Activated naive CD8-positive, alpha-beta T cell treated with anti-CD3 and anti-CD28 coated beads, Interleukin-2, amount 50 U/mL, for 24 hours (primary cell): ENCODE measurements at regions not wholly inside any gene's neighbourhood (a gene's known extent, or its start where the extent isn't known, plus 50 kb on each side); places are given as distances from the start of the nearest gene placed in this dataset.

ENCODE experiments used
- ATAC-seq: fragments of 150-1000 bp; cut with Tn5 transposase; one replicate; pipeline ENCODE4 v1.10.0; 2021
- DNase-seq: peaks from one replicate; pipeline ENCODE4 v3.0.0; 2021
- H3K27ac Mint-ChIP-seq: one replicate; pipeline ENCODE4 v1.8.0; 2021; ENCODE audit warnings: mild to moderate bottlenecking, mixed read lengths
- H3K27me3 Mint-ChIP-seq: one replicate; pipeline ENCODE4 v1.8.0; 2021; ENCODE audit warnings: mixed read lengths
- H3K36me3 Mint-ChIP-seq: one replicate; pipeline ENCODE4 v1.8.0; 2021; ENCODE audit warnings: low read depth, mixed read lengths
- H3K4me1 Mint-ChIP-seq: one replicate; pipeline ENCODE4 v1.8.0; 2021; ENCODE audit warnings: mixed read lengths
- H3K4me3 Mint-ChIP-seq: one replicate; pipeline ENCODE4 v1.8.0; 2021; ENCODE audit warnings: mild to moderate bottlenecking, moderate library complexity, mixed read lengths
- H3K9me3 Mint-ChIP-seq: one replicate; pipeline ENCODE4 v1.8.0; 2021; ENCODE audit warnings: mixed read lengths

- Mint-ChIP-seq H3K9me3 (no peaks in the 10 kb centered on the region), H3K36me3 (no peaks in the 10 kb centered on the region), H3K27ac (no peak overlapping the region), H3K4me3 (no peak overlapping the region), H3K27me3 (no peaks in the 10 kb centered on the region), H3K4me1 (no peaks in the 10 kb centered on the region)
- ATAC-seq (no peak), DNase-seq (no peak)
Measured at GRCh38 chr4:132266374-132266773, 882.7 kb upstream of the PCDH10 start.

DNA sequence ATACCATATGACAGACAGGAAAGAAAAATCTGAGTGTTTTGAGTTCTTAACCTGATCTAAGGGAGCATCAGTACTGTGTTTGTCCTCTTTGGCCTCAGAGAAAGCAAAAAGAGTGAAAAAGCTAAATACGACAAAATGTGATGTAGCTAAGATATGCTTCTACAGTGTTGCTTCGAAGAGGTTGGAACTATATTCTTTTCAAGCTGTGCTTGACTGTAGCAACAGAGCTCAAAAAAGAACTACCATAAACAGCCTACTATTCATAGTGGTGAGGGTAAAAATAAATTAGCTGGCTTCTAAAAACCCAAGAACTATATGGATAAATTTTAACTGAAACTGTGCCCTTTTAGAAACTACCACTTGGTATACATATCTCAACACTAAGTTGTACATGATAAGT lies 881.8 kb upstream of the PCDH10 start:
- Mint-ChIP-seq H3K27ac (no peak overlapping the region), H3K27me3 (no peaks in the 10 kb centered on the region), H3K4me1 (no peaks in the 10 kb centered on the region), H3K9me3 (no peaks in the 10 kb centered on the region), H3K4me3 (no peak overlapping the region), H3K36me3 (no peaks in the 10 kb centered on the region)
- DNase-seq, result no peak
- ATAC-seq, result no peak

DNA sequence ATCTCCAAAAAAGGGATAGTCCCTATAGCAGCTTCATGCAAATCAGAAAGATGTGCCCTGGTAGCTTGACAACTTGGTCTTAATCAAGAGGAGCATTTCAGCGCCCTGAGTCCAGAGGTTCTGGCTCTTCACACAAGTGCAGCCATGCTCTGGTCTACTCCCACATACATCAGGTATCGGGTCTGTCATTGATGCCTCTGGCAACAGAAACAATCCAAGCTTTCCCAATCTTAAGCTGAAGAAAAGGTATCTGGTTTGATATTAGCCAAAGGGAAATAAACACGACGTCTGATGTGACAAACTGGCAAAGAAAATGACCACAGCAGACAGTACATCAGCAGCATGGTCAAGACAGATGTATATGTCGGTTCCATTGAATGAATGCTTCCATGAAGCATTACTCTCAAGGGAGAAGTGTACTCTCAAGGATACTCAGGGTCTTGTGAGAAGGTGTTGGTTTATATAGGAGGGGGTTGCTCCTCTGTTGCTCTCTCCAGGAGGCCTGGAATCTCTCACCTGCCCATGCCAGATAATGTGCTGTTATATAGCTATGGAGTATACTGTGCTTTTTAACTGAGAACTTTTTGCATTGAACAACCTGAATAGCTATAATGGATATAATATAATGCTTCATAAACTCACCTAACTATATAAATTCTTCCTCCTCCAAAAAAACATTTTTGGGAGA lies 879.6 kb upstream of the PCDH10 start:
- no peaks in the 10 kb centered on the region for H3K27me3 Mint-ChIP-seq

GRCh38 chr4:132275583-132276121 lies 873.4 kb upstream of the PCDH10 start:
- no peaks in the 10 kb centered on the region for H3K27me3 Mint-ChIP-seq

More for the DNA sequence above, 879.6 kb upstream of the PCDH10 start:
- H3K27ac Mint-ChIP-seq, result no peak overlapping the region
- no peak for ATAC-seq
- no peak for DNase-seq
- H3K4me1 Mint-ChIP-seq, result no peaks in the 10 kb centered on the region
- no peaks in the 10 kb centered on the region for H3K36me3 Mint-ChIP-seq
- H3K9me3 Mint-ChIP-seq, result peaks cover 3% of the 10 kb centered on the region
- H3K4me3 Mint-ChIP-seq, result no peak overlapping the region

GRCh38 chr4:132276185-132276584 lies 872.9 kb upstream of the PCDH10 start:
- DNase-seq (no peak), ATAC-seq (no peak)
- Mint-ChIP-seq H3K9me3 (peaks cover 11% of the 10 kb centered on the region), H3K27me3 (no peaks in the 10 kb centered on the region), H3K4me3 (no peak overlapping the region), H3K36me3 (no peaks in the 10 kb centered on the region), H3K4me1 (no peaks in the 10 kb centered on the region), H3K27ac (no peak overlapping the region)

More at GRCh38 chr4:132275583-132276121, 873.4 kb upstream of the PCDH10 start:
- DNase-seq (no peak), ATAC-seq (no peak)
- peaks cover 11% of the 10 kb centered on the region for H3K9me3 Mint-ChIP-seq
- H3K4me1 Mint-ChIP-seq, result no peaks in the 10 kb centered on the region
- no peak overlapping the region for H3K4me3 Mint-ChIP-seq
- H3K27ac Mint-ChIP-seq, result no peak overlapping the region
- no peaks in the 10 kb centered on the region for H3K36me3 Mint-ChIP-seq

- H3K4me3 Mint-ChIP-seq, result no peak overlapping the region
- H3K9me3 Mint-ChIP-seq, result peaks cover 11% of the 10 kb centered on the region
- no peaks in the 10 kb centered on the region for H3K4me1 Mint-ChIP-seq
- H3K27ac Mint-ChIP-seq, result no peak overlapping the region
- no peaks in the 10 kb centered on the region for H3K27me3 Mint-ChIP-seq
- DNase-seq, result no peak
- H3K36me3 Mint-ChIP-seq, result no peaks in the 10 kb centered on the region
- no peak for ATAC-seq
Measured at GRCh38 chr4:132276989-132277388, 872.1 kb upstream of the PCDH10 start.

- no peak overlapping the region for H3K27ac Mint-ChIP-seq
- H3K9me3 Mint-ChIP-seq, result peaks cover 12% of the 10 kb centered on the region
- no peaks in the 10 kb centered on the region for H3K36me3 Mint-ChIP-seq
- H3K4me1 Mint-ChIP-seq, result no peaks in the 10 kb centered on the region
- H3K27me3 Mint-ChIP-seq, result no peaks in the 10 kb centered on the region
- no peak overlapping the region for H3K4me3 Mint-ChIP-seq
- ATAC-seq, result no peak
- DNase-seq, result no peak
Measured at GRCh38 chr4:132281733-132282132, 867.4 kb upstream of the PCDH10 start.

- ATAC-seq (no peak), DNase-seq (no peak)
- Mint-ChIP-seq H3K9me3 (peaks cover 12% of the 10 kb centered on the region), H3K27me3 (no peaks in the 10 kb centered on the region), H3K27ac (no peak overlapping the region), H3K4me3 (no peak overlapping the region), H3K36me3 (no peaks in the 10 kb centered on the region), H3K4me1 (no peaks in the 10 kb centered on the region)
Measured at GRCh38 chr4:132284910-132285426, 864.1 kb upstream of the PCDH10 start.

GRCh38 chr4:132297346-132297745 lies 851.7 kb upstream of the PCDH10 start:
- H3K36me3 Mint-ChIP-seq, result no peaks in the 10 kb centered on the region
- H3K27ac Mint-ChIP-seq, result no peak overlapping the region
- peaks cover 3% of the 10 kb centered on the region for H3K9me3 Mint-ChIP-seq
- no peaks in the 10 kb centered on the region for H3K27me3 Mint-ChIP-seq
- no peak overlapping the region for H3K4me3 Mint-ChIP-seq
- ATAC-seq (no peak), DNase-seq (no peak)
- no peaks in the 10 kb centered on the region for H3K4me1 Mint-ChIP-seq

DNA sequence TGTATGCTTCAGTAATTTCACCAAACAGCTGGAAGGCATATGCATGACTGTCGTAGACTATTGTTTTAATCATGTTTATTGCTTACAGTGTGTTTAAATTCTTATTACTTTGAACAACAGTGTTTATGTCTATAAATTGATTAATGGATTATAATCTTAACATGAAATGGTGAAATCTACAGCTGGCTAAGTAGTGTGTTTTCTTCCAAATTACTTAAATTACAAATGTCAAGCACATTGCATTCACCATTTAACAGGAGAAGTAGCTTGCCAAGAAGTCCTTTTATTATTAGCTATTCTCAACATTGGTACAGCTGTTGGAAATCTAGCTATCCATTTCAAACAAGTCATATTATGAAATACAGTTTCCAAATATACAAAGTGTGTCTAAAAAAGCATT lies 849.3 kb upstream of the PCDH10 start:
- Mint-ChIP-seq H3K27ac (no peak overlapping the region), H3K27me3 (no peaks in the 10 kb centered on the region), H3K4me3 (no peak overlapping the region), H3K9me3 (peaks cover 3% of the 10 kb centered on the region), H3K4me1 (no peaks in the 10 kb centered on the region), H3K36me3 (no peaks in the 10 kb centered on the region)
- ATAC-seq (no peak), DNase-seq (no peak)

DNA sequence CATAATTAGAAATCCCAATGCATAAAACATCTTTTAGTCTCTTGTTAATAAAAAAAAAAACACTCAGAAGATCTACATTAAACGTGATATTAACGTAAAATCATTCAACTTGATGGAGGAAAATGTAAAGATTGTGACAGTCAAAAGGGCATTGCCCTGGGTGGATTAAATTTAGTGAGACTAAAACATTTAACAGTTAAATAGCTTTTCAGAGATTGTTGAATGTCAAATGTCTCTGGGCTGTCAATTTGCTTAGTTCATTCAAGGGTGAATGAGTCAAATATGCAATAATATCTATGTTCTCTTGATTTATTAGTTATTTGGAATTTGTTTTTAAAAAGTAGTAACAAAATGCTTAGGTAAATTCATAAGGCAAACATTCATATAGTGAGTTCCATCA lies 836.6 kb upstream of the PCDH10 start:
- H3K4me3 Mint-ChIP-seq, result no peak overlapping the region
- no peaks in the 10 kb centered on the region for H3K27me3 Mint-ChIP-seq

GRCh38 chr4:132313852-132314251 lies 835.2 kb upstream of the PCDH10 start:
- no peaks in the 10 kb centered on the region for H3K27me3 Mint-ChIP-seq
- no peaks in the 10 kb centered on the region for H3K9me3 Mint-ChIP-seq
- H3K4me3 Mint-ChIP-seq, result no peak overlapping the region
- H3K4me1 Mint-ChIP-seq, result no peaks in the 10 kb centered on the region
- H3K27ac Mint-ChIP-seq, result no peak overlapping the region
- ATAC-seq (no peak), DNase-seq (no peak)
- no peaks in the 10 kb centered on the region for H3K36me3 Mint-ChIP-seq

More for the DNA sequence above, 836.6 kb upstream of the PCDH10 start:
- no peak overlapping the region for H3K27ac Mint-ChIP-seq
- H3K36me3 Mint-ChIP-seq, result no peaks in the 10 kb centered on the region
- no peaks in the 10 kb centered on the region for H3K4me1 Mint-ChIP-seq
- DNase-seq (no peak), ATAC-seq (no peak)
- no peaks in the 10 kb centered on the region for H3K9me3 Mint-ChIP-seq

DNA sequence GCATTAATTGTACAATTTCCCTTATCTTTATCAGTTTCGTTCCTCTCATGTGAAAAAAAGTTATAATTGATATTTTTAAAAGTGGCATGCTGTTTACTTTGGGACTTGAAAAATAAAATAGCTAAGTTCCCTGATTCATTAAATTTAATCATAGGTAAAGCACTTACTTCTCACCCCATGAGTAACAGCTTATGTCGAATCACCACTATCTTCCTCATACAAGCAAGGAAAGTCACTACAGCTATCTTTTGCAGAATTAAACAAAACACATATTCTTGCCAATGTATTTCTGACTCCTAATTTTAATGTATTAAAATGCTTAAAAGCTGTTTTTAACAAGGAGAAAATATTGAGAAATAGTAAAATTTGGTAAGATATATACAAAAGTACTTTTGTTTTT lies 832.4 kb upstream of the PCDH10 start:
- Mint-ChIP-seq H3K36me3 (no peaks in the 10 kb centered on the region), H3K4me3 (no peak overlapping the region), H3K9me3 (no peaks in the 10 kb centered on the region), H3K27me3 (no peaks in the 10 kb centered on the region), H3K4me1 (no peaks in the 10 kb centered on the region), H3K27ac (no peak overlapping the region)
- DNase-seq, result no peak
- ATAC-seq, result no peak

GRCh38 chr4:132317923-132318322 lies 831.2 kb upstream of the PCDH10 start:
- Mint-ChIP-seq H3K27ac (no peak overlapping the region), H3K4me1 (no peaks in the 10 kb centered on the region), H3K27me3 (no peaks in the 10 kb centered on the region), H3K4me3 (no peak overlapping the region), H3K9me3 (no peaks in the 10 kb centered on the region), H3K36me3 (no peaks in the 10 kb centered on the region)
- DNase-seq (no peak), ATAC-seq (no peak)

GRCh38 chr4:132328761-132329160 lies 820.3 kb upstream of the PCDH10 start:
- no peak for DNase-seq
- Mint-ChIP-seq H3K4me3 (no peak overlapping the region), H3K9me3 (peaks cover 7% of the 10 kb centered on the region), H3K4me1 (no peaks in the 10 kb centered on the region), H3K27ac (no peak overlapping the region), H3K27me3 (no peaks in the 10 kb centered on the region), H3K36me3 (no peaks in the 10 kb centered on the region)
- ATAC-seq, result no peak
